Gastroesophageal sphincter (tissue), 4 donors: ENCODE measurements at regions not wholly inside any gene's neighbourhood (a gene's known extent, or its start where the extent isn't known, plus 50 kb on each side); places are given as distances from the start of the nearest gene placed in this dataset.

ENCODE experiments used
- ATAC-seq: fragments of 150-250 bp; one replicate; pipeline ENCODE4 v1.9.1; 2016; ENCODE audit warnings: mild to moderate bottlenecking, moderate library complexity
- H3K27ac ChIP-seq, 4 donors: fragments of 200-600 bp; sonication (generic) in 3 of 4; 1 replicate in 3 of 4; 2 replicates in 1 of 4; pipeline ENCODE4 v1.5.1; 2016 to 2019
- H3K27me3 ChIP-seq: fragments of 200-600 bp; sonication (generic); one replicate; pipeline ENCODE4 v1.5.1; 2019
- H3K36me3 ChIP-seq, 2 donors: fragments of 200-600 bp; sonication (generic); one replicate each; pipeline ENCODE4 v1.5.1; 2019; ENCODE audit warnings: control low read depth in 1 of 2
- H3K4me1 ChIP-seq, 3 donors: fragments of 200-600 bp; sonication (generic); 1 replicate in 2 of 3; 2 replicates in 1 of 3; pipeline ENCODE4 v1.5.1; 2016 to 2019; ENCODE audit warnings: control low read depth in 2 of 3
- H3K4me3 ChIP-seq, 2 donors: fragments of 200-600 bp; sonication (generic); one replicate each; pipeline ENCODE4 v1.5.1; 2019; ENCODE audit warnings: mild to moderate bottlenecking in 1 of 2, moderate library complexity in 1 of 2
- H3K9me3 ChIP-seq, 3 donors: fragments of 200-600 bp; sonication (generic); one replicate each; pipeline ENCODE4 v1.5.1; 2017 to 2019; ENCODE audit warnings: control low read depth in 2 of 3
- EP300 ChIP-seq: sonication (generic); formaldehyde crosslinking; IDR thresholded peaks from one replicate; pipeline ENCODE4 v1.6.1; 2017; ENCODE audit warnings: antibody characterized with exemption, mild to moderate bottlenecking
- POLR2A ChIP-seq, 2 donors: fragments of 450-650 bp; IDR thresholded peaks; one replicate each; pipeline ENCODE4 v1.6.1; 2017; ENCODE audit warnings: antibody characterized with exemption in 2 of 2, mild to moderate bottlenecking in 2 of 2, moderate library complexity in 1 of 2
- POLR2AphosphoS5 ChIP-seq: sonication (generic); formaldehyde crosslinking; IDR thresholded peaks from one replicate; pipeline ENCODE4 v1.6.1; 2017; ENCODE audit warnings: antibody characterized with exemption
- WGBS, 2 donors: methylation state at CpG; one replicate each; pipeline ENCODE4 v1.1.5; 2018; ENCODE audit warnings: low coverage in 1 of 2; 5-methylcytosine and 5-hydroxymethylcytosine counted together
- TF ChIP-seq, protein P1 (sequence below), 4 experiments: fragments of 200-600 bp in 2 of 4; fragments of 450-650 bp in 2 of 4; sonication (generic) in 1 of 4; IDR thresholded peaks; one replicate each; pipeline ENCODE4 v1.5.1; 2017 to 2019; ENCODE audit warnings: antibody characterized with exemption in 4 of 4, mild to moderate bottlenecking in 2 of 4, moderate library complexity in 2 of 4

DNA sequence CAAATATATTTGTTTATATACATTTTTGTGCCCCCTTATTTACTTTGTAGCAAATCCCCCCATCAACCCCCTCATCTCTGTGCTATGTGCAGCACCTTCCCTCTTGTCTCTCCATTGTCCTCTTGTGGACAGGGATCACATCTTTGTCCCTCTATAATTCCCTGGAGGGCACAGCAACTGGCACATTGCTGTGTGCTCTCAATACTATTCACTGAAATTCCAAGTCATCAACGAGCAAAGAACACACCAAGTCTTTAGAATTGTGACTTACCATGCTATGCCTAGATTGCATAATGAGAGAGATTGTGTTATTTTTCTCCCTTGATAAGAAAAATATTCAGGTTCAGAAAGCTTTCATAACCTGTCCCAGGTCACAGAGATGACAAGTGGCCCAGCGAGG, 54.6 kb upstream of the ACAN start:
- Histone ChIP-seq H3K4me1 (no peaks in the 10 kb centered on the region), H3K27ac (no peak overlapping the region), H3K9me3 (no peaks in the 10 kb centered on the region), H3K27me3 (peaks cover 16% of the 10 kb centered on the region), H3K36me3 (no peaks in the 10 kb centered on the region), H3K4me3 (no peak overlapping the region)
- ATAC-seq: no peak
- WGBS, 2 donors: 65 to 79% methylated on average over 2 of the region's 2 CpGs
- TF ChIP-seq POLR2AphosphoS5: no peak
- TF ChIP-seq, protein P1, sequence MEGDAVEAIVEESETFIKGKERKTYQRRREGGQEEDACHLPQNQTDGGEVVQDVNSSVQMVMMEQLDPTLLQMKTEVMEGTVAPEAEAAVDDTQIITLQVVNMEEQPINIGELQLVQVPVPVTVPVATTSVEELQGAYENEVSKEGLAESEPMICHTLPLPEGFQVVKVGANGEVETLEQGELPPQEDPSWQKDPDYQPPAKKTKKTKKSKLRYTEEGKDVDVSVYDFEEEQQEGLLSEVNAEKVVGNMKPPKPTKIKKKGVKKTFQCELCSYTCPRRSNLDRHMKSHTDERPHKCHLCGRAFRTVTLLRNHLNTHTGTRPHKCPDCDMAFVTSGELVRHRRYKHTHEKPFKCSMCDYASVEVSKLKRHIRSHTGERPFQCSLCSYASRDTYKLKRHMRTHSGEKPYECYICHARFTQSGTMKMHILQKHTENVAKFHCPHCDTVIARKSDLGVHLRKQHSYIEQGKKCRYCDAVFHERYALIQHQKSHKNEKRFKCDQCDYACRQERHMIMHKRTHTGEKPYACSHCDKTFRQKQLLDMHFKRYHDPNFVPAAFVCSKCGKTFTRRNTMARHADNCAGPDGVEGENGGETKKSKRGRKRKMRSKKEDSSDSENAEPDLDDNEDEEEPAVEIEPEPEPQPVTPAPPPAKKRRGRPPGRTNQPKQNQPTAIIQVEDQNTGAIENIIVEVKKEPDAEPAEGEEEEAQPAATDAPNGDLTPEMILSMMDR (IDR thresholded peaks at IDR 0.05): no peak
- TF ChIP-seq POLR2A (IDR thresholded peaks at IDR 0.05): no peak
- TF ChIP-seq EP300: no peak

DNA sequence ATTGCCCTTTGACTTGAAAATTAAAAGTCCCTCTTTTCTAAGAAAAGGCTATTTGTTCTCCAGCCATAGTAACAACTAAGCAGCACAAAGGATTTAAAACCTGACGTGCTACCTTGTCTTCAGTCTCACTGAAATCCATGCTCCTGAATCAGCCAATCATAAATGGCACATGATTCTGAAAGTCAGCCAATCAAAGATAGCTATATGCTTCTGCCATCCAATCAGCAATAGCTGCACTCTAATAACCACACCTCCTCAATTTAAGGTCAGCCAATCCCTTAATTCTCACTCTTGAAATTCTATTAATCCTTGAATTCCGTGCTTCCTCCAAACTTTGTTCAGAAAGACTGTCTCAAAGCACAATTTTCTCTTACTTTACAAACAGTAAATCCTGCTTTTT, 53.5 kb upstream of the ACAN start:
- Histone ChIP-seq H3K9me3 (no peaks in the 10 kb centered on the region), H3K27me3 (peaks cover 12% of the 10 kb centered on the region), H3K27ac (no peak overlapping the region), H3K4me3 (no peak overlapping the region), H3K36me3 (no peaks in the 10 kb centered on the region), H3K4me1 (no peaks in the 10 kb centered on the region)
- WGBS, 2 donors: 63 to 79% methylated on average over 1 to 2 of the region's 2 CpGs
- TF ChIP-seq EP300 (no peak), POLR2A (IDR thresholded peaks at IDR 0.05) (no peak), POLR2AphosphoS5 (no peak)
- TF ChIP-seq, protein P1 (IDR thresholded peaks at IDR 0.05): no peak
- ATAC-seq: no peak

DNA sequence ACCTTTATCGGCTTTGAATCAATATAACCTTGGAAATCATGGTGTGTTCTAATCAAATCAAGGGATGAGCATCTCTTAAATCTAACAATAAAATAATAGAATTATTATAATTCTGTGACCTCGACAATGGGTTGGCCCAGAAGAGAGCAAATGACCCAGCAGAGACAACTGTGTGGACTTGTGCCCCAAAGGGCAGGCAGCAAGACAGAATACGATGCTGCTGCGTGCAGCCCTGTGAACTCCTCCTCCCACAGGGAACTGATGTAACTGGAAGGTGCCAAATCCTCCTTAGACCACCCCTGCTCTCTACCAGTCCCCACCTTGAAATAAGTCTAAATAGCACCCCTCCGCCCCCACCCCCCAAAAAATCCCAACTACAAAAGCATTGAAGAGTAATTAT, 50.7 kb upstream of the ACAN start:
- Histone ChIP-seq H3K4me3 (no peak overlapping the region), H3K9me3 (no peaks in the 10 kb centered on the region), H3K4me1 (no peaks in the 10 kb centered on the region), H3K27me3 (peaks cover 15% of the 10 kb centered on the region), H3K27ac (no peak overlapping the region), H3K36me3 (no peaks in the 10 kb centered on the region)
- TF ChIP-seq POLR2A (IDR thresholded peaks at IDR 0.05): no peak
- TF ChIP-seq, protein P1 (IDR thresholded peaks at IDR 0.05): no peak
- TF ChIP-seq EP300: no peak
- TF ChIP-seq POLR2AphosphoS5: no peak
- 65 to 83% methylated on average over 2 to 5 of the region's 5 CpGs for WGBS, 2 donors
- ATAC-seq: no peak

DNA sequence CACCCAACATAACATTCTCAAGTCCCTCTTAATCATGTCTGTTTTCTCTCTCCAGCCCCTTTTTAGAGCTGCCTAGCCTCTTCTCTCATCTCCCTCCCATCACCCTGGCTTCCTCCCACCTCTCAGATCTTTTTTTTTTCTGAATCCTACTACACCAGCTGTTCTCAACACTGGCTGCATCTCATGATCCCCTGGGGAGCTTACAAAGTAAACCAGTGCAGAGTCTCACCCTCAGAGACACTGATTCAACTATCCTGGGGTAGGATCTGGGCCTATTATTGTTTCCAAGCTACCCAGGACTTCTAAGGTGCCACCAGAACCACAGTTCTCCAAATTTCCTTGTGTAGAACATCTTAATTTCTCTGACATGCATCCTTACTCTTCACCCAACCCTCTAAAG, 50.3 kb upstream of the ACAN start:
- TF ChIP-seq POLR2A (IDR thresholded peaks at IDR 0.05) (no peak), POLR2AphosphoS5 (no peak), EP300 (no peak)
- TF ChIP-seq, protein P1 (IDR thresholded peaks at IDR 0.05): no peak
- no peaks in the 10 kb centered on the region for H3K36me3 ChIP-seq
- no peaks in the 10 kb centered on the region for H3K9me3 ChIP-seq
- no peak overlapping the region for H3K27ac ChIP-seq
- H3K4me3 ChIP-seq: no peak overlapping the region
- ATAC-seq: no peak
- no peaks in the 10 kb centered on the region for H3K4me1 ChIP-seq
- H3K27me3 ChIP-seq: peaks cover 15% of the 10 kb centered on the region
